ENCODE measurements at regions not wholly inside any gene's neighbourhood (a gene's known extent, or its start where the extent isn't known, plus 50 kb on each side); places are given as distances from the start of the nearest gene placed in this dataset.
A peak's percentile ranks its signal among the peaks of the same experiment; 100 is the strongest.

DNA sequence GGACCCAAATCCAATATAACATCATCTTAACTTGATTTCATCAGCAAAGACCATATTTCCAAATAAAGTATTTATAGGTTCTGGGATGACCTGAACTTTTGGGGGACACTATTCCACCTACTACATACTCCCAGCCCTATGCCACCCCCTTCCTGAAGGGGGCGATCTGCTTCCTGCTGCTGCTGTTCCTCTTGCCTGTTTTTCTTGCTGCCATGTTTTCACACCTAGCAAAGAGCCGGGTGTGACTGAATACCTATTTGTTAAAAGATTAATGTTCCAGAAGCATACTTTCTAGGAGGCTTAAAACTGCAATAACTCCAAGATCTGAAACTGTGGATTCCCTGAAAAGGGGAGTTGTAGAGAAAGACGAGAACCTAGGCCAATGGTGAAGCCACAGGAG lies 89.7 kb downstream of the ICOS start:
- TF ChIP-seq, protein P1, sequence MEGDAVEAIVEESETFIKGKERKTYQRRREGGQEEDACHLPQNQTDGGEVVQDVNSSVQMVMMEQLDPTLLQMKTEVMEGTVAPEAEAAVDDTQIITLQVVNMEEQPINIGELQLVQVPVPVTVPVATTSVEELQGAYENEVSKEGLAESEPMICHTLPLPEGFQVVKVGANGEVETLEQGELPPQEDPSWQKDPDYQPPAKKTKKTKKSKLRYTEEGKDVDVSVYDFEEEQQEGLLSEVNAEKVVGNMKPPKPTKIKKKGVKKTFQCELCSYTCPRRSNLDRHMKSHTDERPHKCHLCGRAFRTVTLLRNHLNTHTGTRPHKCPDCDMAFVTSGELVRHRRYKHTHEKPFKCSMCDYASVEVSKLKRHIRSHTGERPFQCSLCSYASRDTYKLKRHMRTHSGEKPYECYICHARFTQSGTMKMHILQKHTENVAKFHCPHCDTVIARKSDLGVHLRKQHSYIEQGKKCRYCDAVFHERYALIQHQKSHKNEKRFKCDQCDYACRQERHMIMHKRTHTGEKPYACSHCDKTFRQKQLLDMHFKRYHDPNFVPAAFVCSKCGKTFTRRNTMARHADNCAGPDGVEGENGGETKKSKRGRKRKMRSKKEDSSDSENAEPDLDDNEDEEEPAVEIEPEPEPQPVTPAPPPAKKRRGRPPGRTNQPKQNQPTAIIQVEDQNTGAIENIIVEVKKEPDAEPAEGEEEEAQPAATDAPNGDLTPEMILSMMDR (IDR thresholded peaks at IDR 0.05; ENCODE audit: low read length), result peak; percentile 52
- no peak for TF ChIP-seq EZH2 (IDR thresholded peaks at IDR 0.05; ENCODE audit: borderline replicate concordance, low read length)
